GM12891 (cell line): ENCODE measurements at regions not wholly inside any gene's neighbourhood (a gene's known extent, or its start where the extent isn't known, plus 50 kb on each side); places are given as distances from the start of the nearest gene placed in this dataset.

ENCODE experiments used
- POLR2A ChIP-seq: IDR thresholded peaks from 2 replicates; pipeline ENCODE4 v1.6.1; 2011; ENCODE audit warnings: low read depth, low read length, control low read depth
- POLR2AphosphoS5 ChIP-seq: IDR thresholded peaks from 2 replicates; pipeline ENCODE4 v1.6.1; 2011; ENCODE audit warnings: low read depth, low read length, control low read depth
- SPI1 ChIP-seq: IDR thresholded peaks from 2 replicates; pipeline ENCODE4 v1.6.1; 2011; ENCODE audit warnings: low read depth, low read length, control low read depth
- TAF1 ChIP-seq: IDR thresholded peaks from 2 replicates; pipeline ENCODE4 v1.6.1; 2011; ENCODE audit warnings: low read depth, low read length, control low read depth

- no peak for TF ChIP-seq POLR2A
- TF ChIP-seq TAF1: no peak
- no peak for TF ChIP-seq POLR2AphosphoS5
- no peak for TF ChIP-seq SPI1
These were observed 71.9 kb upstream of the RREB1 start for GRCh38 chr6:7035837-7036249.
